ENCODE measurements at regions not wholly inside any gene's neighbourhood (a gene's known extent, or its start where the extent isn't known, plus 50 kb on each side); places are given as distances from the start of the nearest gene placed in this dataset.

DNA sequence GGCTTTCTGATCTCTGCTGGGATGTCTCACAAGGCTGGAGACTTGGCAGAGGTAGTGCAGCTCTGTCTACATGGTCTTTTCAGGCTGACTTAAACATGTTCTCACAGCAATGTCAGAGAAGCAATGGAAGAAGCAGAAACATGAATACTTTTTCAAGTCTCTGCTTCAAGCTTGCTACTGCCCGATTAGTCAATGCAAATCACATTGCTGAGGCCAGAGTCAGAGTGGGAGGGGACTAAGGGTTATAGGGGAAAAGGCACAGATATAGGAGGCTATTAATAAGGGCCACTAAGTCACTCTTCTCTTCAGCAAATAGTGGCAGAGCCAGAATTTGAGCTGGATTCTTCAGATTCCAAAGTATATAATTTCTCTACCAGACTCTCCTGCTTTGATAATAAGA is 390.5 kb downstream of the TMEM135 start:
- peak; percentile 17 for DNase-seq (ENCODE audit: low spot score)

DNA sequence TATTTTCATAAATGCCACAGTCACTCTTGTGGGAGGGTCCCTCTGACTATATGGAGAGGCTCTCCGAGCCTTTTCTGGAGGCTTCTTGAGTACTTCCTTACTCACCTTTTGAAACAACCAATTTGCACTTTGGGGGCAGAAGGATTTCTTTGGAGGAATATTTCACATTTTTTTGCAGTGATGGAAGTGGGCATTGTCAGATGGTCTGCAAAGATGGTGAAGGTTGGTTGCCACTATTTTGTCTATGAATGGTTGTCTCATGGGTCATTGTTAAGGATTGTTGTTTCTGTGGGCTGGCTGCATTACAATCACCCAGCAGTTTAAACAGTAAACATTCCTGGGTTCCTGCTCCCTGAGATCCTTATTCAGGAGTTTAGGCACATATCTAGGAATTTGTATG is 388.2 kb downstream of the TMEM135 start:
- DNase-seq (ENCODE audit: low spot score) = peak; percentile 54

GRCh38 chr11:87425391-87425790 is 387.7 kb downstream of the TMEM135 start:
- no peak for DNase-seq (ENCODE audit: low spot score)

GRCh38 chr11:87423161-87423560 is 385.4 kb downstream of the TMEM135 start:
- no peak for DNase-seq (ENCODE audit: low spot score)

- no peak for DNase-seq (ENCODE audit: low spot score)
These were observed 384.8 kb downstream of the TMEM135 start for GRCh38 chr11:87422566-87422965.

GRCh38 chr11:87421422-87421821 is 383.7 kb downstream of the TMEM135 start:
- peak; percentile 47 for DNase-seq (ENCODE audit: low spot score)

DNA sequence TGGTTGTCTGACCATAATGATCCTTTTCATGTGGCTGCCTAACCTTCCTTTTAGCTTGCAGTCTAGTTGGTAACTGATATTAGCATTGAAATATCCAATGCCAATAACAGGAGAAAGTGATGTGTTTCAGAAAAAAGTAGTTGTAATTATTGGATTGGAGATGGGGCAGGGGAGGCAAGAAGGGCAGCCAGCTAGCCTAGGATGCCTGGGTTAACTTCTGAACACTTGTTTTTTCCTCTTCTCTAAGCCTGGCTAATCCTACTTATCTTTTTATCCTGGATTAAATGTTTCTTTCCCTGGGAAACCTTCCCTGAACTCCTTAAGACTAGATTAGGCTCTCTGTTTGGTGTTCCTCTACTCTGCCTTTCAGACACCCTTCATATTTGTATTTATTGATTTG is 380.2 kb downstream of the TMEM135 start:
- DNase-seq (ENCODE audit: low spot score) = no peak

- no peak for DNase-seq (ENCODE audit: low spot score)
These were observed 368.1 kb downstream of the TMEM135 start for GRCh38 chr11:87405843-87406242.

DNA sequence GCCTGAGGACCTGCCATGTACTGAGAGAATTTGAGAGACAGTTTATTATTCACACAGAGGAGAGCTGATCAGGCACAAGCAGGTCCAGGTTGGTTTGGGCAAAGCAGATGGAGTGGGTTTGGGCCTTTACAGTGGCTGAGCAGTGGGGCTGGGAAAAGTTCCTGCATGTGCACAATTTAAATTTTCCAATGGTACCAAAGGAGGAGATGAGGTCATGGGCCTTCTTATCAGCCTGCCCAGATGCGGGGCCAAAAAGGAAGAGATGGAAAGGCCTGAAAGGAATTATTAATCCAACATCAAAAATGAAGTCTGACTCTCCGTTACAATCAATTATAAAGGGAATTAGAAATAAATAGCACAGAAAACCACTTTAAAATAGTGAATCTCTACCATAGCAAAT is 367.6 kb downstream of the TMEM135 start:
- DNase-seq (ENCODE audit: low spot score) = no peak

DNA sequence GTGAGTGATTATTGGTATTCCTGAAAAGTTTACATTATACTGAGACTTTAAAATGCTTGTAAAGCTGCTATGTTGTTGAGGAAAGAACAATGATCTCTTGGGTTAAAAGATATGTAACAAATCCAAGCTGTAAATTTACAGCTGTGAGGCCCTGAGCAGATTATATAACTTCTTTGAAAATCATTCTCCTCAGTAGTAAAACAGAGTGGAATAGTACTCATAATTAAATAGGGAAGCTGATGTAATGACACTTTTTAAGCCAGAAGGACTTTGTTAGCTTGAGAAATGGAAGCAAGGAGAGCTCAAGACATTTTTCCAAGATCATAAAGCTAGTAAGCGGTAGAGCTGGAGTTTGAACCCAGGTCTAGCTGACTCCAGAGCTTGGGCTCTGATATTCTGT is 363.9 kb downstream of the TMEM135 start:
- DNase-seq (ENCODE audit: low spot score) = no peak

DNA sequence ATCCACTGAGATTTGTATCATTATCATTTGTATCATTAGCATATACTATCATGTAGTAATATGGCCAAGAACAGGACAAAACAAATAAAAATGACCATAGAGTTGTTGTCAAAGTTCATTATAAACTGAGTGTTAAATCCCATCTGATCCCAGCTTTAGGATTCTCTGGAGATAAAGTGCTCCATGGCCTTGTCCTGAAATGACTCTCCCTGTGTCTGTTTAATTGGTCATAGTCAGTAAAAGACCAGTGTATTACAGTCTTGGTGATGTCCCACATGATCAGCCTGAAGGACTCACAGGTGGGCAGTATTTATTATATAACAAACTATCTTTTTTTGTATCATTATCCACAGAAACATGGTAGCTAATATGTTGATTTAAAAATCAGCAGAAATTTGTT is 361.6 kb downstream of the TMEM135 start:
- no peak for DNase-seq (ENCODE audit: low spot score)

DNA sequence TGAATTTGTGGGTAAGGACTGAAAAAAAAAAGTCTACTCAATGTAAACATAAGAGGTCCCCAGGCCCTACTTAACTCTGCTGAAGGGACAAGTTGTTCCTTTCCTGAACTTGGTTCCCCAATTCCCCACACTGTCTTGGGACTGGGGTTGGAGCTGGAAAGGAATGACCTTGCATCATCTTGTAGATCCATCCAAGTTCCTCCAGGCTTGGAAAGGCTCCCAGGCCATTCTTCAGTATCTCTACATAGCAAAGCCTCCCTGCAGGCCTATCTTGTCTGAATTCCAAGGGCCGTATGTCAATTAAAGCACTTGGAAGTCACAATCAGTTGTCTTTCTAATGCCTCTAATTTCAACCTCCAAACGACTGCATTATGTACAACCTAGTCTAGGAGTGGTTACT is 361.2 kb downstream of the TMEM135 start:
- no peak for DNase-seq (ENCODE audit: low spot score)

GRCh38 chr11:87397011-87397865 is 359.5 kb downstream of the TMEM135 start:
- DNase-seq (ENCODE audit: low spot score) = no peak

DNA sequence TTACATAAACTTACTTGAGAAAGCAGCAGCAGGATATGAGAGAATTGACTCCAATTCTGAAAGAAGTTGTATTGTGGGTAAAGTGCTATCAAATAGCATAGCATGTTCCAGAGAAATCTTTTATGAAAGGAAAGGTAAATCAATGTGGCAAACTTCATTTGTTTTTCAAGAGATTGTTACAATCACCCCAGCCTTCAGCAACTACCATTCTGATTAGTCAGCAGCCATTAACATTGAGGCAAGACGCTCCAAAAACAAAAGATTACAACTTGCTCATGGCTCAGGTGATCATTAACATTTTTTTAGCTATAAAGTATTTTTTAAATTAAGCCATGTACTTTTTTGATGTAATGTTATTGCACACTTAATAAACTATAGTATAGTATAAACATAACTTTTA is 357.2 kb downstream of the TMEM135 start:
- no peak for DNase-seq (ENCODE audit: low spot score)

GRCh38 chr11:87392665-87393064 is 354.9 kb downstream of the TMEM135 start:
- DNase-seq (ENCODE audit: low spot score) = no peak

DNA sequence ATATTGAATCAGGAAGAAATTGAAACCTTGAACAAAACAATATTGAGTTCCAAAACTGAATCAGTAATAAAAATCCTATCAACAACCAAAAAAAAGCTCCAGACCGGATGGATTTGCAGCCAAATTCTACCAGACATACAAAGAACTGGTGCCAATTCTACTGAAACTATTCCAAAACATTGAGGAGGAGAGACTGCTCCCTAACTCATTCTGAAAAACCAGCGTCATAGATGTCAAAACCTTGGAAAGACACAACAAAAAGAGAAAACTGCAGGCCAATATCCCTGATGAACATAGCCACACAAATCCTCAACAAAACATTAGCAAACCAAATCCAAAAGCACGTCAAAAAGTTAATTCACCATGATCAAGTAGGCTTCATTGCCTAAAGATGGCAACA is 353.8 kb downstream of the TMEM135 start:
- no peak for DNase-seq (ENCODE audit: low spot score)

DNA sequence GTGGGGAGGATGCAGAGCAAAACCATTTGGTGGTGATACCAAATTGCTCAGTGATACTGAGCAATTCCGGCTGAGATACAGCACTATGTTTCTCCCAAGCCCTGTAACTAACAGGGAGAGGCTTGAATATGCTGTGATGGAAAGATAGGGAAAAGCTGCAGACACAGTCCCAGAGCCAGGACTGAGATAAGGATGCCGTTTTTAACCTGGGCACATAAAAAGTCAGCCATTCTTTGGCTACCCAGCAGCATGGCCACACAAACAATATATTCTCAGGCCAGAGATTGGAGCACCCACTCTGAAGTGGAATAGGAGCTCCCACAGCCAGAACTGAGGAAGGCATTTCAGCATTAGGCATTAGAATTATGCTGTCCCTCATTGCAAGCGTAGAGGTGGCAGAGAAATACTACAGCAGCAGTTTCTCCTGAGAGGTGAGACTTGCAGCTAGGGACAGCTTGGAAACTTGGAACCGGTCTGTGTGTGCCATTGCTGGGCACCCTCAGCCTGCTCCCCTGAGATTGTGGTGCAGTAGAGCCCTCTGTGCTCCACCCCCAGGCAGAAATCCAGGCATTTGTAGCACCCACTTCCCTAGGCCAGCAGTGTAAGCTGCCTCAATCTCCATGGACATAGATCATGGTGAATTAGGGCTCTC is 346.5 kb downstream of the TMEM135 start:
- DNase-seq (ENCODE audit: low spot score) = no peak

DNA sequence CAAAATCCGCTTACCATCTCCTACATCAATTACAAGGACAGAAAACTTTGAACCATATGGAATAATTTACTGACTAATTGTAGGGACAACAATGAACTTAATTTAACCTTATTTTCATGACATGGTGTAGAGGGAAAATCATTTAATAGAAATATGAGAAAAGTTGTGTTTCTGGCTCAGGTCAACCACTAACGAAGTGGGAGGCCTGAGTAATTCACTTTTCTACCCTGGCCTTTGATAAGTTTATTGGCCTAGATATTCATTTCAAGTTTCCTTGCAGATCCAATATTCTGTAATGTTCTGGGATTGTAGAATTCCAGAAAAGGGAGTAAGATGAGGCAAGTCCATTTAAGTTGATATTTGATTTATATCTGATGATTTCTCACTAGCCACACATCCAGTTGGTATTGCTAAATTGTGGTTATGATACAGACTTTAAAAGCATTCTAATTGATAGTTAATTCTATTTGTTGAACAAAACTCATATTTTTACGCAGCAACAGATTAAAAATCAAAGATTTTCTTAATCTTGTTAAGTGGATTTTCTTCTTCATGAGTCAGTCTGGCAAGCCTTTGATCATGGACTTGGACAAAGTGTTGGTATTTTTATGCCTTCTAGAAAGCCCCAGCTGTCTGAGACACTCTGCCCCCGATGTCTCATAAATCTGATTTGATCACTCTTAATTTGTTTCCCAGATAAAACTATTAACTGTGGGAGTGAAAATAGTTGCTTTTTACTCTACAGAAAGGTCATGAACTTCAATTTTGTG is 336.5 kb downstream of the TMEM135 start:
- DNase-seq (ENCODE audit: low spot score) = no peak
